IMR-90 (cell line): ENCODE measurements at regions not wholly inside any gene's neighbourhood (a gene's known extent, or its start where the extent isn't known, plus 50 kb on each side); places are given as distances from the start of the nearest gene placed in this dataset.

Experiments used
- ATAC-seq: fragments of 200-7000 bp; cut with Tn5 transposase; 2 replicates; pipeline ENCODE4 v1.9.1; 2020; ENCODE audit warnings: low read depth, mild to moderate bottlenecking, moderate library complexity
- BruUV-seq: library from RNA; stranded (reverse); fragments of 400-500 nt; replicated peaks from 2 replicates; lab custom pipeline; 2021; lab: Mats Ljungman, UMichigan
- CTCF ChIA-PET: fragments of 300-600 bp; formaldehyde crosslinking; extraction: SDS; loops from one replicate; lab custom pipeline; 2021; ENCODE audit warnings: antibody characterized with exemption; lab: Yijun Ruan, JAX
- POLR2A ChIA-PET: fragments of 300-600 bp; sonication (Branson Sonifier 250); formaldehyde crosslinking; loops from one replicate; lab custom pipeline; 2022; ENCODE audit warnings: antibody characterized with exemption; ENCODE audit not compliant: unreplicated experiment; lab: Charles Lee
- DNase-seq: peaks from one replicate; pipeline ENCODE4 v3.0.0; 2013
- H2AFZ ChIP-seq: replicated peaks from 2 replicates; pipeline ENCODE3; 2013; ENCODE audit warnings: low read length, mild to moderate bottlenecking; ENCODE audit not compliant: poor library complexity
- H2AK5ac ChIP-seq: 2 replicates; pipeline ENCODE4 v1.6.1; 2013; ENCODE audit warnings: low read depth, low read length, inconsistent platforms
- H2AK9ac ChIP-seq: replicated peaks from 2 replicates; pipeline ENCODE3; 2013; ENCODE audit warnings: mild to moderate bottlenecking, low read depth, low read length, moderate library complexity; ENCODE audit not compliant: poor library complexity
- H2BK120ac ChIP-seq: 2 replicates; pipeline ENCODE4 v1.6.1; 2013; ENCODE audit warnings: low read depth, low read length, inconsistent platforms
- H2BK15ac ChIP-seq: 3 replicates; pipeline ENCODE4 v1.6.1; 2013; ENCODE audit warnings: low read depth, low read length, inconsistent platforms
- H2BK20ac ChIP-seq: 2 replicates; pipeline ENCODE4 v1.6.1; 2013; ENCODE audit warnings: low read depth, mild to moderate bottlenecking, inconsistent platforms, low read length, moderate library complexity
- H2BK5ac ChIP-seq: 2 replicates; pipeline ENCODE4 v1.6.1; 2013; ENCODE audit warnings: mild to moderate bottlenecking, low read depth, low read length, inconsistent platforms; ENCODE audit not compliant: poor library complexity, severe bottlenecking
- H3K14ac ChIP-seq: replicated peaks from 2 replicates; pipeline ENCODE4 v1.6.1; 2013; ENCODE audit warnings: low read depth, low read length, inconsistent platforms
- H3K18ac ChIP-seq: 2 replicates; pipeline ENCODE4 v1.6.1; 2013; ENCODE audit warnings: low read depth, low read length, control low read depth
- H3K23ac ChIP-seq: 2 replicates; pipeline ENCODE4 v1.6.1; 2013; ENCODE audit warnings: low read depth, low read length, inconsistent platforms
- H3K27ac ChIP-seq: 2 replicates; pipeline ENCODE4 v1.5.1; 2013; ENCODE audit warnings: mild to moderate bottlenecking, control low read depth, low read length; ENCODE audit not compliant: insufficient read depth
- H3K27me3 ChIP-seq: 2 replicates; pipeline ENCODE4 v1.6.1; 2013; ENCODE audit warnings: low read length; ENCODE audit not compliant: control insufficient read depth, insufficient read depth
- H3K36me3 ChIP-seq: 2 replicates; pipeline ENCODE4 v1.6.1; 2013; ENCODE audit warnings: low read length, mixed read lengths; ENCODE audit not compliant: control insufficient read depth, insufficient read depth
- H3K4ac ChIP-seq: 2 replicates; pipeline ENCODE4 v1.6.1; 2013; ENCODE audit warnings: low read depth, low read length, inconsistent platforms
- H3K4me1 ChIP-seq: 2 replicates; pipeline ENCODE4 v1.6.1; 2013; ENCODE audit warnings: low read length, mixed read lengths; ENCODE audit not compliant: control insufficient read depth, insufficient read depth
- H3K4me2 ChIP-seq: 2 replicates; pipeline ENCODE4 v1.6.1; 2013; ENCODE audit warnings: low read depth, mild to moderate bottlenecking, control low read depth, low read length, moderate library complexity
- H3K4me3 ChIP-seq: 2 replicates; pipeline ENCODE4 v1.5.1; 2013; ENCODE audit warnings: low read depth, mild to moderate bottlenecking, control low read depth, low read length, moderate library complexity; ENCODE audit not compliant: insufficient read depth
- H3K56ac ChIP-seq: 2 replicates; pipeline ENCODE4 v1.6.1; 2013; ENCODE audit warnings: low read length, inconsistent platforms; ENCODE audit not compliant: insufficient read depth; ENCODE audit errors: extremely low read depth
- H3K79me1 ChIP-seq, 2 experiments: 2 replicates each; pipeline ENCODE4 v1.6.1; 2013; ENCODE audit warnings: low read length in 2 of 2, inconsistent platforms in 1 of 2, low read depth in 1 of 2
- H3K9ac ChIP-seq: 2 replicates; pipeline ENCODE4 v1.6.1; 2013; ENCODE audit warnings: low read depth, low read length, control low read depth
- H3K9me1 ChIP-seq: 2 replicates; pipeline ENCODE4 v1.6.1; 2013; ENCODE audit warnings: low read length, inconsistent platforms; ENCODE audit not compliant: insufficient read depth
- H3K9me3 ChIP-seq: 2 replicates; pipeline ENCODE4 v1.6.1; 2013; ENCODE audit warnings: low read length; ENCODE audit not compliant: control insufficient read depth, insufficient read depth
- H4K20me1 ChIP-seq: 2 replicates; pipeline ENCODE4 v1.6.1; 2013; ENCODE audit warnings: low read length, inconsistent platforms; ENCODE audit not compliant: insufficient read depth
- H4K5ac ChIP-seq: 2 replicates; pipeline ENCODE4 v1.6.1; 2013; ENCODE audit warnings: mild to moderate bottlenecking, low read depth, low read length, control low read depth
- H4K8ac ChIP-seq, 2 experiments: 2 replicates each; pipeline ENCODE4 v1.6.1; 2013; ENCODE audit warnings: low read depth in 2 of 2, low read length in 2 of 2, control low read depth in 1 of 2, inconsistent platforms in 1 of 2
- H4K91ac ChIP-seq: 2 replicates; pipeline ENCODE4 v1.6.1; 2013; ENCODE audit warnings: low read depth, low read length, inconsistent platforms; ENCODE audit not compliant: insufficient read depth
- BHLHE40 ChIP-seq: fragments of 150-350 bp; IDR thresholded peaks from 2 replicates; pipeline ENCODE4 v1.6.1; 2016; ENCODE audit warnings: mild to moderate bottlenecking, low read depth, low read length
- CEBPB ChIP-seq: IDR thresholded peaks from 2 replicates; pipeline ENCODE4 v1.6.1; 2012; ENCODE audit warnings: low read depth, low read length, improper control_type of control experiment
- CHD1 ChIP-seq: IDR thresholded peaks from 2 replicates; pipeline ENCODE4 v1.6.1; 2012; ENCODE audit warnings: low read depth, low read length, improper control_type of control experiment
- FOS ChIP-seq: fragments of 150-350 bp; IDR thresholded peaks from 2 replicates; pipeline ENCODE4 v1.6.1; 2016; ENCODE audit warnings: low read depth, low read length
- MAFK ChIP-seq: IDR thresholded peaks from 2 replicates; pipeline ENCODE4 v1.6.1; 2012; ENCODE audit warnings: low read depth, low read length, improper control_type of control experiment
- MAZ ChIP-seq: IDR thresholded peaks from 2 replicates; pipeline ENCODE4 v1.6.1; 2012; ENCODE audit warnings: low read depth, mild to moderate bottlenecking, low read length, improper control_type of control experiment, moderate library complexity, borderline replicate concordance
- MXI1 ChIP-seq: IDR thresholded peaks from 2 replicates; pipeline ENCODE4 v1.6.1; 2012; ENCODE audit warnings: low read depth, mild to moderate bottlenecking, low read length, moderate library complexity, borderline replicate concordance
- NFE2L2 ChIP-seq: fragments of 150-350 bp; IDR thresholded peaks from 2 replicates; pipeline ENCODE4 v1.6.1; 2016; ENCODE audit warnings: low read depth, mild to moderate bottlenecking, low read length
- POLR2A ChIP-seq: IDR thresholded peaks from 2 replicates; pipeline ENCODE4 v1.6.1; 2012; ENCODE audit warnings: mild to moderate bottlenecking, low read depth, low read length
- RAD21 ChIP-seq: IDR thresholded peaks from 2 replicates; pipeline ENCODE4 v1.6.1; 2012; ENCODE audit warnings: low read length, improper control_type of control experiment
- RCOR1 ChIP-seq: IDR thresholded peaks from 2 replicates; pipeline ENCODE4 v1.6.1; 2012; ENCODE audit warnings: mild to moderate bottlenecking, low read length, improper control_type of control experiment; ENCODE audit not compliant: insufficient replicate concordance
- RFX5 ChIP-seq: IDR thresholded peaks from 2 replicates; pipeline ENCODE4 v1.8.0; 2012; ENCODE audit warnings: low read depth, mild to moderate bottlenecking, low read length, moderate library complexity
- SMC3 ChIP-seq: fragments of 150-350 bp; IDR thresholded peaks from 2 replicates; pipeline ENCODE4 v1.6.1; 2016; ENCODE audit warnings: low read depth, mild to moderate bottlenecking, antibody characterized with exemption, low read length, moderate library complexity
- WGBS, 2 experiments: methylation state at CpG; one replicate each; pipeline versions ENCODE4 v1.1.5 to v1.1.7; 2013; ENCODE audit warnings: missing lambda C conversion rate in 2 of 2; ENCODE audit not compliant: insufficient read length in 1 of 2; ENCODE audit errors: extremely low coverage in 2 of 2; 5-methylcytosine and 5-hydroxymethylcytosine counted together
- dilution Hi-C: fragments of 300-500 bp; cut with HindIII; formaldehyde crosslinking; loops from one replicate; pipeline ENCODE4 v1.14.3; 2018; ENCODE audit warnings: low sequenced_read_pairs; ENCODE audit not compliant: unreplicated experiment
- in situ Hi-C: fragments of 300-500 bp; cut with MboI; formaldehyde crosslinking; loops from 3 replicates; pipeline ENCODE4 v1.14.3; 2019; ENCODE audit warnings: low sequenced_read_pairs, inconsistent platforms, mixed read lengths
- intact Hi-C: fragments of 100-400 bp; cut with micrococcal nuclease; formaldehyde crosslinking; loops from 2 replicates; pipeline ENCODE4 v1.10.0; 2022
- TF ChIP-seq, protein P1 (sequence below): fragments of 150-350 bp; IDR thresholded peaks from 2 replicates; pipeline ENCODE4 v1.6.1; 2017; ENCODE audit warnings: mild to moderate bottlenecking, antibody characterized with exemption, low read length, low read depth
- TF ChIP-seq, protein P2 (sequence below): conservative IDR thresholded peaks from 2 replicates; pipeline ENCODE4 v1.5.1; 2012; ENCODE audit warnings: mild to moderate bottlenecking, low read depth, low read length, improper control_type of control experiment
- TF ChIP-seq, protein P3 (sequence below): fragments of 150-350 bp; IDR thresholded peaks from 2 replicates; pipeline ENCODE4 v1.6.1; 2016; ENCODE audit warnings: low read depth, mild to moderate bottlenecking, low read length, moderate library complexity, borderline replicate concordance

DNA sequence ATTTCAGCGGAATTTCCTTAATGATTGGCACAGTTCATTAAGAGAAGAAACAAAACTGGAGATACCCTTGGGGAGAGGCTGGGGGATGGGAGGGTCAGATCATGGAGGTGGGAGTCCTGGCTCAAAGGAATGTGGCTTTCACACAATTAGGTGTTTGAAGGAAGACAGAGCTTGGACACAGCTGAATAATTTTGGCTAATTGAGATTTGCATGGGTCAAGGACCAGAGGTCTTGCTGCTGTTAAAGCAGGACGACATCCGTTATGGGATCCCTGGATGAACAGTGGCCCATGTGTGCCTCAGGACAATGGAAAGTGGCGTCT, 160.3 kb downstream of the HS3ST3B1 start:
- DNase-seq, result no peak
- Histone ChIP-seq H4K20me1 (no peaks in the 10 kb centered on the region; the same call in 1 of the 2 replicates), H3K36me3 (no peaks in the 10 kb centered on the region), H3K4me1 (peaks cover 5% of the 10 kb centered on the region), H3K79me1 (peaks cover 0 to 3% of the 10 kb centered on the region in 2 experiments; a peak in 1 of 4 replicates), H3K9me3 (peaks cover 1% of the 10 kb centered on the region; the same call in 1 of the 2 replicates), H4K5ac (no peak overlapping the region), H2BK15ac (no peak overlapping the region), H3K14ac (no peak overlapping the region), H2AFZ (no peak overlapping the region), H3K4me3 (no peak overlapping the region), H2AK9ac (no peak overlapping the region), H2BK120ac (no peak overlapping the region), H4K91ac (no peak overlapping the region), H3K9ac (no peak overlapping the region), H3K27ac (no peak overlapping the region), H3K9me1 (peaks cover 3% of the 10 kb centered on the region; the same call in 1 of the 2 replicates), H3K4me2 (no peak overlapping the region), H2AK5ac (no peak overlapping the region), H3K23ac (no peak overlapping the region), H3K18ac (no peak overlapping the region), H3K56ac (no peak overlapping the region), H4K8ac (no peak overlapping the region), H3K27me3 (no peaks in the 10 kb centered on the region), H2BK5ac (no peak overlapping the region), H2BK20ac (no peak overlapping the region), H3K4ac (no peak overlapping the region)
- dilution Hi-C loops, result no loop called here
- intact Hi-C loops, result no loop called here
- ChIA-PET POLR2A (no interaction called here), CTCF (no interaction called here)
- 83% methylated on average over 2 of the region's 4 CpGs; no CpG with 5 or more reads in 1 of the 2 experiments for WGBS, 2 experiments
- no TSS peak for BruUV-seq
- TF ChIP-seq, protein P1, sequence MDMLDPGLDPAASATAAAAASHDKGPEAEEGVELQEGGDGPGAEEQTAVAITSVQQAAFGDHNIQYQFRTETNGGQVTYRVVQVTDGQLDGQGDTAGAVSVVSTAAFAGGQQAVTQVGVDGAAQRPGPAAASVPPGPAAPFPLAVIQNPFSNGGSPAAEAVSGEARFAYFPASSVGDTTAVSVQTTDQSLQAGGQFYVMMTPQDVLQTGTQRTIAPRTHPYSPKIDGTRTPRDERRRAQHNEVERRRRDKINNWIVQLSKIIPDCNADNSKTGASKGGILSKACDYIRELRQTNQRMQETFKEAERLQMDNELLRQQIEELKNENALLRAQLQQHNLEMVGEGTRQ, result no peak
- TF ChIP-seq MAZ, result no peak
- TF ChIP-seq BHLHE40, result no peak
- TF ChIP-seq MAFK, result no peak
- no peak for TF ChIP-seq SMC3
- TF ChIP-seq MXI1, result no peak
- no peak for TF ChIP-seq RAD21
- no peak for TF ChIP-seq RCOR1
- TF ChIP-seq POLR2A, result no peak
- TF ChIP-seq CHD1, result no peak
- TF ChIP-seq, protein P2, sequence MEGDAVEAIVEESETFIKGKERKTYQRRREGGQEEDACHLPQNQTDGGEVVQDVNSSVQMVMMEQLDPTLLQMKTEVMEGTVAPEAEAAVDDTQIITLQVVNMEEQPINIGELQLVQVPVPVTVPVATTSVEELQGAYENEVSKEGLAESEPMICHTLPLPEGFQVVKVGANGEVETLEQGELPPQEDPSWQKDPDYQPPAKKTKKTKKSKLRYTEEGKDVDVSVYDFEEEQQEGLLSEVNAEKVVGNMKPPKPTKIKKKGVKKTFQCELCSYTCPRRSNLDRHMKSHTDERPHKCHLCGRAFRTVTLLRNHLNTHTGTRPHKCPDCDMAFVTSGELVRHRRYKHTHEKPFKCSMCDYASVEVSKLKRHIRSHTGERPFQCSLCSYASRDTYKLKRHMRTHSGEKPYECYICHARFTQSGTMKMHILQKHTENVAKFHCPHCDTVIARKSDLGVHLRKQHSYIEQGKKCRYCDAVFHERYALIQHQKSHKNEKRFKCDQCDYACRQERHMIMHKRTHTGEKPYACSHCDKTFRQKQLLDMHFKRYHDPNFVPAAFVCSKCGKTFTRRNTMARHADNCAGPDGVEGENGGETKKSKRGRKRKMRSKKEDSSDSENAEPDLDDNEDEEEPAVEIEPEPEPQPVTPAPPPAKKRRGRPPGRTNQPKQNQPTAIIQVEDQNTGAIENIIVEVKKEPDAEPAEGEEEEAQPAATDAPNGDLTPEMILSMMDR, result no peak
- TF ChIP-seq NFE2L2, result no peak
- TF ChIP-seq CEBPB, result no peak
- TF ChIP-seq, protein P3, sequence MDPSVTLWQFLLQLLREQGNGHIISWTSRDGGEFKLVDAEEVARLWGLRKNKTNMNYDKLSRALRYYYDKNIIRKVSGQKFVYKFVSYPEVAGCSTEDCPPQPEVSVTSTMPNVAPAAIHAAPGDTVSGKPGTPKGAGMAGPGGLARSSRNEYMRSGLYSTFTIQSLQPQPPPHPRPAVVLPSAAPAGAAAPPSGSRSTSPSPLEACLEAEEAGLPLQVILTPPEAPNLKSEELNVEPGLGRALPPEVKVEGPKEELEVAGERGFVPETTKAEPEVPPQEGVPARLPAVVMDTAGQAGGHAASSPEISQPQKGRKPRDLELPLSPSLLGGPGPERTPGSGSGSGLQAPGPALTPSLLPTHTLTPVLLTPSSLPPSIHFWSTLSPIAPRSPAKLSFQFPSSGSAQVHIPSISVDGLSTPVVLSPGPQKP, result no peak
- TF ChIP-seq RFX5, result no peak
- TF ChIP-seq FOS, result no peak
- no peak for ATAC-seq
- in situ Hi-C loops, result no loop called here
